MM.1S (cell line): ENCODE measurements at regions not wholly inside any gene's neighbourhood (a gene's known extent, or its start where the extent isn't known, plus 50 kb on each side); places are given as distances from the start of the nearest gene placed in this dataset.

Experiments
- EZH2phosphoT487 ChIP-seq: fragments of 300-600 bp; sonication (generic); IDR thresholded peaks from 2 replicates; pipeline ENCODE4 v1.6.1; 2018; ENCODE audit warnings: antibody characterized with exemption, low read length
- TF ChIP-seq, protein P1 (sequence below): fragments of 300-600 bp; sonication (generic); IDR thresholded peaks from 2 replicates; pipeline ENCODE4 v1.5.1; 2016; ENCODE audit warnings: antibody characterized with exemption, low read length, mixed read lengths

DNA sequence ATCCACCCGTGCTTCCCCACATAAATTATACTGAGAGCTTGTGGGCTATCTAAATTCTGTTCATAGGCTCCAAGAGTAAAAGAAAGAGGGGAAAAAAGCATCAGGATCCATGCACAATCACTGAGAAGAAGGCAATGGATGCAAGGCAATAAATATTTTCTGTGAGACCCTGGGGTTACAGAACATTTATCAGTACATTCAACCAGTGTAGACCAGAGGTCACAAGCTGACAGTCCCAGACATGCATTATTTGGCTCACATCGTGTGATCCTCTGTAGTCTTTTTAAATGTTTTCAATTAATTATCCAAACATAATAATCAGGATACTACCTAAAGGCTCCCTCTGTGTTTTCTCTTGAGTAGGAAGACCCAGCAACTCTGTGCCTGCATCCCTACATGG is 267.9 kb upstream of the CAND1 start:
- TF ChIP-seq, protein P1, sequence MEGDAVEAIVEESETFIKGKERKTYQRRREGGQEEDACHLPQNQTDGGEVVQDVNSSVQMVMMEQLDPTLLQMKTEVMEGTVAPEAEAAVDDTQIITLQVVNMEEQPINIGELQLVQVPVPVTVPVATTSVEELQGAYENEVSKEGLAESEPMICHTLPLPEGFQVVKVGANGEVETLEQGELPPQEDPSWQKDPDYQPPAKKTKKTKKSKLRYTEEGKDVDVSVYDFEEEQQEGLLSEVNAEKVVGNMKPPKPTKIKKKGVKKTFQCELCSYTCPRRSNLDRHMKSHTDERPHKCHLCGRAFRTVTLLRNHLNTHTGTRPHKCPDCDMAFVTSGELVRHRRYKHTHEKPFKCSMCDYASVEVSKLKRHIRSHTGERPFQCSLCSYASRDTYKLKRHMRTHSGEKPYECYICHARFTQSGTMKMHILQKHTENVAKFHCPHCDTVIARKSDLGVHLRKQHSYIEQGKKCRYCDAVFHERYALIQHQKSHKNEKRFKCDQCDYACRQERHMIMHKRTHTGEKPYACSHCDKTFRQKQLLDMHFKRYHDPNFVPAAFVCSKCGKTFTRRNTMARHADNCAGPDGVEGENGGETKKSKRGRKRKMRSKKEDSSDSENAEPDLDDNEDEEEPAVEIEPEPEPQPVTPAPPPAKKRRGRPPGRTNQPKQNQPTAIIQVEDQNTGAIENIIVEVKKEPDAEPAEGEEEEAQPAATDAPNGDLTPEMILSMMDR = no peak
- TF ChIP-seq EZH2phosphoT487 = no peak
